SK-N-SH treated with all-trans-retinoic acid at 6 μM for 48 hours (cell line): ENCODE measurements at regions not wholly inside any gene's neighbourhood (a gene's known extent, or its start where the extent isn't known, plus 50 kb on each side); places are given as distances from the start of the nearest gene placed in this dataset.
"Not testable (repeated sequence)": the region's sequence is repeated elsewhere in the genome, so short reads cannot be mapped to it uniquely, and the experiment has no call there.

ENCODE experiments used
- ATAC-seq: fragments of 200-7000 bp; cut with Tn5 transposase; 3 replicates; pipeline ENCODE4 v1.9.1; 2020; ENCODE audit warnings: mild to moderate bottlenecking, moderate library complexity
- CREB5 ChIP-seq: fragments of 250-450 bp; sonication (Bioruptor Pico); IDR thresholded peaks from 2 replicates; pipeline ENCODE4 v1.5.1; 2020; ENCODE audit warnings: low read depth, mild to moderate bottlenecking, moderate library complexity
- CSDC2 ChIP-seq: fragments of 250-450 bp; sonication (Bioruptor Pico); IDR thresholded peaks from 2 replicates; pipeline ENCODE4 v1.5.0; 2020; ENCODE audit warnings: mild to moderate bottlenecking, moderate library complexity
- ESRRG ChIP-seq: fragments of 250-450 bp; sonication (Bioruptor Pico); IDR thresholded peaks from 2 replicates; pipeline ENCODE4 v1.6.1; 2021; ENCODE audit warnings: mild to moderate bottlenecking
- GLIS3 ChIP-seq: fragments of 250-450 bp; sonication (Bioruptor Pico); IDR thresholded peaks from 2 replicates; pipeline ENCODE4 v1.5.0; 2020; ENCODE audit warnings: mild to moderate bottlenecking, moderate library complexity
- ISL1 ChIP-seq: fragments of 250-450 bp; sonication (Bioruptor Pico); IDR thresholded peaks from 2 replicates; pipeline ENCODE4 v2.1.2; 2022; ENCODE audit warnings: mild to moderate bottlenecking, moderate library complexity
- OSR1 ChIP-seq: fragments of 250-450 bp; sonication (Bioruptor Pico); IDR thresholded peaks from 2 replicates; pipeline ENCODE4 v1.8.0; 2022; ENCODE audit warnings: moderate library complexity, mild to moderate bottlenecking, inconsistent platforms
- PATZ1 ChIP-seq: fragments of 250-450 bp; sonication (Bioruptor Pico); IDR thresholded peaks from 2 replicates; pipeline ENCODE4 v1.8.0; 2020; ENCODE audit warnings: mild to moderate bottlenecking, moderate library complexity, borderline replicate concordance
- SNAI2 ChIP-seq: fragments of 250-450 bp; sonication (Bioruptor Pico); IDR thresholded peaks from 2 replicates; pipeline ENCODE4 v1.5.0; 2020; ENCODE audit warnings: mild to moderate bottlenecking, moderate library complexity
- TCF4 ChIP-seq: fragments of 250-450 bp; sonication (Bioruptor Pico); IDR thresholded peaks from 2 replicates; pipeline ENCODE4 v1.8.0; 2021; ENCODE audit warnings: mild to moderate bottlenecking, moderate library complexity, borderline replicate concordance
- TSHZ2 ChIP-seq: fragments of 250-450 bp; sonication (Bioruptor Pico); IDR thresholded peaks from 2 replicates; pipeline ENCODE4 v1.5.0; 2020; ENCODE audit warnings: mild to moderate bottlenecking, moderate library complexity
- ZFP3 ChIP-seq: fragments of 250-450 bp; sonication (Bioruptor Pico); IDR thresholded peaks from 2 replicates; pipeline ENCODE4 v1.5.0; 2020; ENCODE audit warnings: mild to moderate bottlenecking, moderate library complexity
- ZNF70 ChIP-seq: fragments of 450-650 bp; formaldehyde crosslinking; IDR thresholded peaks from 2 replicates; pipeline ENCODE4 v1.5.0; 2020; ENCODE audit warnings: mild to moderate bottlenecking, moderate library complexity
- ZNF8 ChIP-seq: fragments of 450-650 bp; formaldehyde crosslinking; IDR thresholded peaks from 2 replicates; pipeline ENCODE4 v1.5.0; 2020; ENCODE audit warnings: mild to moderate bottlenecking, moderate library complexity
- TF ChIP-seq, protein P1 (sequence below): fragments of 250-450 bp; sonication (Bioruptor Pico); IDR thresholded peaks from 2 replicates; pipeline ENCODE4 v1.5.1; 2021; ENCODE audit warnings: mild to moderate bottlenecking, moderate library complexity
- TF ChIP-seq, protein P2 (sequence below): fragments of 250-450 bp; sonication (Bioruptor Pico); IDR thresholded peaks from 2 replicates; pipeline ENCODE4 v1.8.0; 2021; ENCODE audit warnings: low read depth, mild to moderate bottlenecking, moderate library complexity, borderline replicate concordance

- ATAC-seq: no peak
- TF ChIP-seq CREB5 (CRISPR knock-in tag) (no peak), PATZ1 (CRISPR knock-in tag) (no peak), ZNF70 (CRISPR knock-in tag) (no peak), TSHZ2 (CRISPR knock-in tag) (no peak), OSR1 (CRISPR knock-in tag) (no peak), ZFP3 (CRISPR knock-in tag) (no peak), SNAI2 (CRISPR knock-in tag) (no peak), TCF4 (CRISPR knock-in tag) (no peak)
- TF ChIP-seq, protein P1, sequence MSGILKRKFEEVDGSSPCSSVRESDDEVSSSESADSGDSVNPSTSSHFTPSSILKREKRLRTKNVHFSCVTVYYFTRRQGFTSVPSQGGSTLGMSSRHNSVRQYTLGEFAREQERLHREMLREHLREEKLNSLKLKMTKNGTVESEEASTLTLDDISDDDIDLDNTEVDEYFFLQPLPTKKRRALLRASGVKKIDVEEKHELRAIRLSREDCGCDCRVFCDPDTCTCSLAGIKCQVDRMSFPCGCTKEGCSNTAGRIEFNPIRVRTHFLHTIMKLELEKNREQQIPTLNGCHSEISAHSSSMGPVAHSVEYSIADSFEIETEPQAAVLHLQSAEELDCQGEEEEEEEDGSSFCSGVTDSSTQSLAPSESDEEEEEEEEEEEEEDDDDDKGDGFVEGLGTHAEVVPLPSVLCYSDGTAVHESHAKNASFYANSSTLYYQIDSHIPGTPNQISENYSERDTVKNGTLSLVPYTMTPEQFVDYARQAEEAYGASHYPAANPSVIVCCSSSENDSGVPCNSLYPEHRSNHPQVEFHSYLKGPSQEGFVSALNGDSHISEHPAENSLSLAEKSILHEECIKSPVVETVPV: no peak
These were observed 86.8 kb downstream of the NDUFA12 start for GRCh38 chr12:94916663-94917062.

DNA sequence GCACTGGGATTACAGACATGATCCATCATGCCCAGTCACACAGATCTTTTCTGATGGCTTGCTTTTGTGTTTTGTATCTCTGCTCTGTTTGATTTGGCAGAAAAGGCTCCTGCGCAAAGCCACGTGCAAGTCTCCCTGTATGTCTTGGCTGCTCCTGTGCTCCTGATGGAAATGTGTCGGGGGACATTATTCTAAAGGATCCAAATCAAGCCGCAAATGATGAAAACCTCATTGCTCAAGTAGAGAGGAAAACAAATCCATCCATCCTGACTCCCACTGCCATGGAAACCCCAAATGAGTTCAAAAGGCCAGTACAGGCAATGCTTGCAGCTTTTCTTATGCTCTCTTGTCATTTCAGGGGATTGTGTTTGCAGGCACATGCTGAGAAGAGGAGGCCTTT, 93.8 kb downstream of the NDUFA12 start:
- no peak for ATAC-seq

GRCh38 chr12:94905749-94906148, 97.7 kb downstream of the NDUFA12 start:
- not testable (repeated sequence) for ATAC-seq

More for the DNA sequence above, 93.8 kb downstream of the NDUFA12 start:
- TF ChIP-seq CSDC2 (CRISPR knock-in tag) (no peak), ZNF8 (CRISPR knock-in tag) (no peak), GLIS3 (CRISPR knock-in tag) (no peak), PATZ1 (CRISPR knock-in tag) (no peak), ZNF70 (CRISPR knock-in tag) (no peak), ISL1 (CRISPR knock-in tag) (no peak), ESRRG (CRISPR knock-in tag) (no peak), TSHZ2 (CRISPR knock-in tag) (no peak), OSR1 (CRISPR knock-in tag) (no peak)
- TF ChIP-seq, protein P2, sequence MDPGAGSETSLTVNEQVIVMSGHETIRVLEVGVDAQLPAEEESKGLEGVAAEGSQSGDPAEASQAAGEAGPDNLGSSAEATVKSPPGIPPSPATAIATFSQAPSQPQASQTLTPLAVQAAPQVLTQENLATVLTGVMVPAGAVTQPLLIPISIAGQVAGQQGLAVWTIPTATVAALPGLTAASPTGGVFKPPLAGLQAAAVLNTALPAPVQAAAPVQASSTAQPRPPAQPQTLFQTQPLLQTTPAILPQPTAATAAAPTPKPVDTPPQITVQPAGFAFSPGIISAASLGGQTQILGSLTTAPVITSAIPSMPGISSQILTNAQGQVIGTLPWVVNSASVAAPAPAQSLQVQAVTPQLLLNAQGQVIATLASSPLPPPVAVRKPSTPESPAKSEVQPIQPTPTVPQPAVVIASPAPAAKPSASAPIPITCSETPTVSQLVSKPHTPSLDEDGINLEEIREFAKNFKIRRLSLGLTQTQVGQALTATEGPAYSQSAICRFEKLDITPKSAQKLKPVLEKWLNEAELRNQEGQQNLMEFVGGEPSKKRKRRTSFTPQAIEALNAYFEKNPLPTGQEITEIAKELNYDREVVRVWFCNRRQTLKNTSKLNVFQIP (CRISPR knock-in tag): no peak
- TF ChIP-seq, all 23 proteins: peak for 0
